CD14-positive monocyte (primary cell): ENCODE measurements at regions not wholly inside any gene's neighbourhood (a gene's known extent, or its start where the extent isn't known, plus 50 kb on each side); places are given as distances from the start of the nearest gene placed in this dataset.

Experiments used
- DNase-seq, 3 donors: peaks; one replicate each; pipeline ENCODE4 v3.0.0-alpha.2; 2011 to 2022
- H2AFZ ChIP-seq: 2 replicates; pipeline ENCODE4 v1.6.0; 2012; ENCODE audit warnings: mild to moderate bottlenecking, low read depth, low read length, inconsistent platforms; ENCODE audit not compliant: insufficient read depth, poor library complexity, severe bottlenecking
- H3K27ac ChIP-seq, 2 donors: 1 replicate in 1 of 2; 2 replicates in 1 of 2; pipeline ENCODE4 v1.5.1; 2012 to 2013; ENCODE audit warnings: low read length in 2 of 2, control low read depth in 1 of 2, inconsistent platforms in 1 of 2, low read depth in 1 of 2, mild to moderate bottlenecking in 1 of 2
- H3K27me3 ChIP-seq, 2 donors: one replicate each; pipeline versions ENCODE4 v1.6.0 to v1.6.1; 2011 to 2013; ENCODE audit warnings: low read length in 2 of 2; ENCODE audit not compliant: control insufficient read depth in 2 of 2, insufficient read depth in 2 of 2
- H3K36me3 ChIP-seq, 2 donors: replicated peaks in 1 of 2; 1 replicate in 1 of 2; 2 replicates in 1 of 2; pipeline versions ENCODE4 v1.5.1 to v1.6.1; 2012 to 2013; ENCODE audit warnings: low read length in 2 of 2, control low read depth in 1 of 2, inconsistent platforms in 1 of 2, mild to moderate bottlenecking in 1 of 2; ENCODE audit not compliant: insufficient read depth in 2 of 2, control insufficient read depth in 1 of 2
- H3K4me1 ChIP-seq, 2 donors: 1 replicate in 1 of 2; 2 replicates in 1 of 2; pipeline versions ENCODE4 v1.5.1 to v1.6.1; 2012 to 2013; ENCODE audit warnings: low read length in 2 of 2, control low read depth in 1 of 2, inconsistent platforms in 1 of 2, mild to moderate bottlenecking in 1 of 2, moderate library complexity in 1 of 2; ENCODE audit not compliant: insufficient read depth in 2 of 2, control insufficient read depth in 1 of 2
- H3K4me2 ChIP-seq: replicated peaks from 2 replicates; pipeline ENCODE3; 2012; ENCODE audit warnings: low read length, moderate library complexity, mild to moderate bottlenecking; ENCODE audit not compliant: poor library complexity, severe bottlenecking; ENCODE audit errors: extremely low read depth
- H3K4me3 ChIP-seq, 3 experiments: fragments of 200-600 bp in 1 of 3; sonication (generic) in 1 of 3; replicated peaks in 1 of 3; 1 replicate in 2 of 3; 2 replicates in 1 of 3; pipeline ENCODE4 v1.5.1; 2011 to 2013; ENCODE audit warnings: low read length in 3 of 3, mild to moderate bottlenecking in 3 of 3, control low read depth in 2 of 3, low read depth in 2 of 3, inconsistent platforms in 1 of 3, moderate library complexity in 1 of 3
- H3K79me2 ChIP-seq: 2 replicates; pipeline ENCODE4 v1.6.0; 2012; ENCODE audit warnings: mild to moderate bottlenecking, control low read depth, inconsistent platforms, low read length, moderate library complexity; ENCODE audit not compliant: insufficient read depth
- H3K9ac ChIP-seq: 2 replicates; pipeline ENCODE4 v1.6.0; 2017; ENCODE audit warnings: low read length, mild to moderate bottlenecking; ENCODE audit not compliant: insufficient read depth, poor library complexity, severe bottlenecking
- H3K9me3 ChIP-seq, 2 donors: replicated peaks in 1 of 2; 1 replicate in 1 of 2; 2 replicates in 1 of 2; pipeline versions ENCODE4 v1.5.1 to v1.6.1; 2012 to 2013; ENCODE audit warnings: low read length in 2 of 2, control low read depth in 1 of 2; ENCODE audit not compliant: control insufficient read depth in 1 of 2, insufficient read depth in 1 of 2
- H4K20me1 ChIP-seq: 2 replicates; pipeline ENCODE4 v1.6.0; 2012; ENCODE audit warnings: mild to moderate bottlenecking, low read length, control low read depth, moderate library complexity; ENCODE audit not compliant: insufficient read depth
- H3K27ac Mint-ChIP-seq, 7 donors: one replicate each; pipeline ENCODE4 v1.8.0; 2020; ENCODE audit warnings: mild to moderate bottlenecking in 7 of 7, mixed read lengths in 7 of 7, moderate library complexity in 6 of 7, inconsistent platforms in 2 of 7
- H3K27me3 Mint-ChIP-seq, 3 donors: one replicate each; pipeline ENCODE4 v1.8.0; 2021 to 2022; ENCODE audit warnings: low read depth in 3 of 3, mild to moderate bottlenecking in 3 of 3, mixed read lengths in 3 of 3, moderate library complexity in 3 of 3, inconsistent platforms in 1 of 3
- H3K36me3 Mint-ChIP-seq, 2 donors: one replicate each; pipeline ENCODE4 v1.8.0; 2020; ENCODE audit warnings: mixed read lengths in 2 of 2, inconsistent platforms in 1 of 2, mild to moderate bottlenecking in 1 of 2
- H3K4me1 Mint-ChIP-seq: one replicate; pipeline ENCODE4 v1.8.0; 2020; ENCODE audit warnings: mild to moderate bottlenecking, mixed read lengths
- H3K4me3 Mint-ChIP-seq, 2 donors: one replicate each; pipeline ENCODE4 v1.8.0; 2020; ENCODE audit warnings: mild to moderate bottlenecking in 2 of 2, mixed read lengths in 2 of 2, moderate library complexity in 1 of 2
- H3K9me3 Mint-ChIP-seq, 7 donors: one replicate each; pipeline ENCODE4 v1.8.0; 2020 to 2022; ENCODE audit warnings: mixed read lengths in 7 of 7, mild to moderate bottlenecking in 6 of 7, moderate library complexity in 6 of 7, inconsistent platforms in 2 of 7
- WGBS: methylation state at CpG from one replicate; pipeline ENCODE4 v1.1.5; 2013; ENCODE audit warnings: missing lambda C conversion rate; ENCODE audit not compliant: insufficient coverage; 5-methylcytosine and 5-hydroxymethylcytosine counted together
- intact Hi-C, 2 donors: fragments of 100-400 bp; cut with micrococcal nuclease; formaldehyde crosslinking; loops; one replicate each; pipeline versions ENCODE4 v1.15.0 to v1.15.1; 2023
- TF ChIP-seq, protein P1 (sequence below): fragments of 200-600 bp; IDR thresholded peaks from one replicate; pipeline ENCODE4 v1.8.0; 2022; ENCODE audit warnings: antibody characterized with exemption, mild to moderate bottlenecking

DNA sequence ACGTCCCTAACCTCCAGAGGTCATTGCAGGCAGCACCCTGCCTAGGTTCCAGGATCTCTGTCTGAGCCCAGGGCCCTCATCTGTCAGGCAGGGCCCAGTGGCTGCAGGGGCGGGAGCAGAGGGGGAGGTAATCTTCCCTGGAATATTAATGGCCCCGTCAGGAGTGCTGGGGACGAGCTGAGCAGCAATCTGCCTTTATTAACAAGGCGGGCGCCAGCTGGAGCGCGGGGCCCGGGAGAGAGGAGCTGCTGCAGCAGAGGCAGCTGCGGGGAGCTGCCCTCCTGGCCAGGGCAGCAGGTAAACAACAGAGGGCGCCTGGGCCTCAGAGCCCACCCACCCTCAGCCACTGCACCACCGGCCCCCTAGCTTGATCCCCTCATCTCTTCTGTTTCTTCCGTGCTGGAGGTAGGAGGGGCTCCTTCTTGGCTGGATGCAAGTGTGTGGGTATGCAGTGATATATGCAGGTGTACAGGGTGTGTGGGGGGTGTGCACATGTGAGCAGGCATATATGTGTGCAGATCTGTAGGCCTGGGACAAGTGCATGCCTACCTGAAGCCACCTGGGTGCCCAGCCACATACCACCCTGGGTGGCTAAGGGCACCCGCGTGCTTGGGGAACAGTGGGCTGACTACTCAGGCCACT lies 131.8 kb upstream of the MLN start:
- Histone ChIP-seq H3K4me3 (no peak overlapping the region), H3K9me3 (no peaks in the 10 kb centered on the region), H3K4me2 (no peak overlapping the region), H3K27ac (no peak overlapping the region), H3K4me1 (peaks cover 0 to 6% of the 10 kb centered on the region in 2 donors), H2AFZ (no peak overlapping the region), H4K20me1 (no peaks in the 10 kb centered on the region), H3K27me3 (no peaks in the 10 kb centered on the region), H3K36me3 (no peaks in the 10 kb centered on the region), H3K9ac (no peak overlapping the region), H3K79me2 (no peaks in the 10 kb centered on the region)
- no peak for DNase-seq
- Mint-ChIP-seq H3K9me3 (peaks cover 0 to 2% (median 0%) of the 10 kb centered on the region in 7 donors), H3K4me3 (no peak overlapping the region), H3K27me3 (peaks cover 4 to 7% (median 5%) of the 10 kb centered on the region in 3 donors), H3K4me1 (peaks cover 3% of the 10 kb centered on the region), H3K27ac (no peak overlapping the region), H3K36me3 (no peaks in the 10 kb centered on the region)
- TF ChIP-seq, protein P1, sequence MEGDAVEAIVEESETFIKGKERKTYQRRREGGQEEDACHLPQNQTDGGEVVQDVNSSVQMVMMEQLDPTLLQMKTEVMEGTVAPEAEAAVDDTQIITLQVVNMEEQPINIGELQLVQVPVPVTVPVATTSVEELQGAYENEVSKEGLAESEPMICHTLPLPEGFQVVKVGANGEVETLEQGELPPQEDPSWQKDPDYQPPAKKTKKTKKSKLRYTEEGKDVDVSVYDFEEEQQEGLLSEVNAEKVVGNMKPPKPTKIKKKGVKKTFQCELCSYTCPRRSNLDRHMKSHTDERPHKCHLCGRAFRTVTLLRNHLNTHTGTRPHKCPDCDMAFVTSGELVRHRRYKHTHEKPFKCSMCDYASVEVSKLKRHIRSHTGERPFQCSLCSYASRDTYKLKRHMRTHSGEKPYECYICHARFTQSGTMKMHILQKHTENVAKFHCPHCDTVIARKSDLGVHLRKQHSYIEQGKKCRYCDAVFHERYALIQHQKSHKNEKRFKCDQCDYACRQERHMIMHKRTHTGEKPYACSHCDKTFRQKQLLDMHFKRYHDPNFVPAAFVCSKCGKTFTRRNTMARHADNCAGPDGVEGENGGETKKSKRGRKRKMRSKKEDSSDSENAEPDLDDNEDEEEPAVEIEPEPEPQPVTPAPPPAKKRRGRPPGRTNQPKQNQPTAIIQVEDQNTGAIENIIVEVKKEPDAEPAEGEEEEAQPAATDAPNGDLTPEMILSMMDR: no peak
- 91% methylated on average over 10 of the region's 15 CpGs for WGBS
- intact Hi-C loops: no loop called here

DNA sequence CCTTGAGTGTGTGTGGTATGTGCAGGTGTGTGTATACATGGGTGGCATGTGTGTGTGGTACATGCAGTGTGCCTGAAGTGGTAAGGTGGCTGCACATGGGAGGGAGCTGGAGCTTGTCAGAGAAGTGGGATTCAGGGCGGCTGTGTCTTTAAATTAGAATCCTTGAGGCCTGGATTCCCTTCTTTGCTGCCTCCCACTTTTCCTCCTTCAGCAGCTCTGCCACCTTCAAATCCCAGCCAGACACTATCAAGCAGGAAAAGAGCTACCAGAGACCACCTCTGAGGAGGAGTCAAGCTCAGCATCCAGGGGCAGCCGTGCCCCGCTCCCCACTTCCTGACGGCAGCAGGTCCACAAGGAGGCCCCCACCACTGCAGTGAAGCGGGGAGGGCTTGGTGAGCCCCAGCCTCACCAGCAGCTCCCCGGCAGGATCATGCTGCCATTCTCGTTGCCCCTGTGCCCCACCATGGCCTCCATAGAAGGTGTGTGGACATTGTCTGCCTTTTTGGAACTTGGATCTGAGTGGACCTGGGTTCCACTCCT lies 131.0 kb upstream of the MLN start:
- Histone ChIP-seq H3K4me1 (peaks cover 0 to 6% of the 10 kb centered on the region in 2 donors), H3K4me3 (no peak overlapping the region), H4K20me1 (no peaks in the 10 kb centered on the region), H3K9ac (no peak overlapping the region), H3K4me2 (no peak overlapping the region), H3K36me3 (no peaks in the 10 kb centered on the region), H3K27me3 (no peaks in the 10 kb centered on the region), H3K27ac (no peak overlapping the region), H3K9me3 (no peaks in the 10 kb centered on the region), H2AFZ (no peak overlapping the region), H3K79me2 (no peaks in the 10 kb centered on the region)
- TF ChIP-seq, protein P1: no peak
- intact Hi-C loops: no loop called here
- Mint-ChIP-seq H3K27ac (no peak overlapping the region), H3K9me3 (peaks cover 0 to 2% (median 0%) of the 10 kb centered on the region in 7 donors), H3K4me3 (no peak overlapping the region), H3K36me3 (no peaks in the 10 kb centered on the region), H3K4me1 (peaks cover 3% of the 10 kb centered on the region), H3K27me3 (peaks cover 4 to 10% (median 8%) of the 10 kb centered on the region in 3 donors)
- DNase-seq: no peak
- 83% methylated on average over 6 of the region's 7 CpGs for WGBS
